ENCODE measurements at regions not wholly inside any gene's neighbourhood (a gene's known extent, or its start where the extent isn't known, plus 50 kb on each side); places are given as distances from the start of the nearest gene placed in this dataset.
"Not testable (repeated sequence)": the region's sequence is repeated elsewhere in the genome, so short reads cannot be mapped to it uniquely, and the experiment has no call there.

- no peak overlapping the region for H3K4me3 ChIP-seq
- no peaks in the 10 kb centered on the region for H3K36me3 ChIP-seq
- TF ChIP-seq Cebpa-rat (IDR thresholded peaks at IDR 0.05) = no peak
- H3K4me1 ChIP-seq = no peaks in the 10 kb centered on the region
- H3K27me3 ChIP-seq = no peaks in the 10 kb centered on the region
- no peak overlapping the region for H3K9ac ChIP-seq
- no peak overlapping the region for H3K27ac ChIP-seq
- H3K4me2 ChIP-seq = no peak overlapping the region
- no peaks in the 10 kb centered on the region for H4K20me1 ChIP-seq
- H3K9me3 ChIP-seq (replicated peaks in 1 of 11) = no peaks in the 10 kb centered on the region
These were observed 1165.5 kb upstream of the SLC39A10 start for GRCh38 chr2:194491409-194492115.

GRCh38 chr2:194486326-194486725 lies 1170.7 kb upstream of the SLC39A10 start:
- no peak overlapping the region for H3K4me3 ChIP-seq
- H3K27ac ChIP-seq = no peak overlapping the region
- H4K20me1 ChIP-seq = no peaks in the 10 kb centered on the region
- TF ChIP-seq Cebpa-rat (IDR thresholded peaks at IDR 0.05) = no peak
- H3K9me3 ChIP-seq (replicated peaks in 1 of 11) = no peaks in the 10 kb centered on the region
- H3K4me2 ChIP-seq = no peak overlapping the region
- H3K4me1 ChIP-seq = no peaks in the 10 kb centered on the region
- H3K27me3 ChIP-seq = no peaks in the 10 kb centered on the region
- no peak overlapping the region for H3K9ac ChIP-seq
- H3K36me3 ChIP-seq = no peaks in the 10 kb centered on the region

- Histone ChIP-seq H3K36me3 (no peaks in the 10 kb centered on the region), H3K27me3 (no peaks in the 10 kb centered on the region), H3K4me3 (no peak overlapping the region), H3K4me1 (no peaks in the 10 kb centered on the region), H3K27ac (no peak overlapping the region), H4K20me1 (no peaks in the 10 kb centered on the region), H3K4me2 (no peak overlapping the region), H3K9ac (no peak overlapping the region), H3K9me3 (replicated peaks in 1 of 11) (no peaks in the 10 kb centered on the region)
- peak in 1 of 11 experiments; percentile 58; a peak in 1 of 22 replicates for TF ChIP-seq Cebpa-rat (IDR thresholded peaks at IDR 0.05)
These were observed 1174.0 kb upstream of the SLC39A10 start for GRCh38 chr2:194483041-194483440.

GRCh38 chr2:194465641-194466040 lies 1191.4 kb upstream of the SLC39A10 start:
- no peak overlapping the region for H3K4me3 ChIP-seq
- no peaks in the 10 kb centered on the region; a peak in 1 of 22 replicates for H4K20me1 ChIP-seq
- no peak overlapping the region for H3K27ac ChIP-seq
- H3K9me3 ChIP-seq (replicated peaks in 1 of 11) = no peaks in the 10 kb centered on the region
- no peak overlapping the region for H3K9ac ChIP-seq
- no peaks in the 10 kb centered on the region for H3K36me3 ChIP-seq
- H3K4me2 ChIP-seq = no peak overlapping the region
- TF ChIP-seq Cebpa-rat (IDR thresholded peaks at IDR 0.05) = no peak
- no peaks in the 10 kb centered on the region for H3K27me3 ChIP-seq
- no peaks in the 10 kb centered on the region for H3K4me1 ChIP-seq

- H3K9me3 ChIP-seq (replicated peaks in 1 of 11) = no peaks in the 10 kb centered on the region
- no peaks in the 10 kb centered on the region for H3K27me3 ChIP-seq
- H3K4me1 ChIP-seq = no peaks in the 10 kb centered on the region
- no peak for TF ChIP-seq Cebpa-rat (IDR thresholded peaks at IDR 0.05)
- H3K4me2 ChIP-seq = no peak overlapping the region
- no peaks in the 10 kb centered on the region for H3K36me3 ChIP-seq
- no peak overlapping the region for H3K9ac ChIP-seq
- no peak overlapping the region for H3K4me3 ChIP-seq
- no peaks in the 10 kb centered on the region; a peak in 1 of 22 replicates for H4K20me1 ChIP-seq
- no peak overlapping the region for H3K27ac ChIP-seq
These were observed 1191.9 kb upstream of the SLC39A10 start for GRCh38 chr2:194464964-194465638.

GRCh38 chr2:194462883-194463282 lies 1194.1 kb upstream of the SLC39A10 start:
- not testable (repeated sequence) for H3K9ac ChIP-seq; H3K9me3 ChIP-seq (replicated peaks in 1 of 11); H3K27me3 ChIP-seq; H3K4me2 ChIP-seq; H3K36me3 ChIP-seq; H4K20me1 ChIP-seq; H3K27ac ChIP-seq; H3K4me3 ChIP-seq; H3K4me1 ChIP-seq

- Histone ChIP-seq H3K36me3 (no peaks in the 10 kb centered on the region), H3K27ac (no peak overlapping the region), H3K9me3 (replicated peaks in 1 of 11) (no peaks in the 10 kb centered on the region), H3K4me3 (no peak overlapping the region), H3K4me2 (no peak overlapping the region), H3K4me1 (no peaks in the 10 kb centered on the region), H3K9ac (no peak overlapping the region), H4K20me1 (no peaks in the 10 kb centered on the region), H3K27me3 (no peaks in the 10 kb centered on the region)
- no peak for TF ChIP-seq Cebpa-rat (IDR thresholded peaks at IDR 0.05)
These were observed 1201.7 kb upstream of the SLC39A10 start for GRCh38 chr2:194455358-194455757.

DNA sequence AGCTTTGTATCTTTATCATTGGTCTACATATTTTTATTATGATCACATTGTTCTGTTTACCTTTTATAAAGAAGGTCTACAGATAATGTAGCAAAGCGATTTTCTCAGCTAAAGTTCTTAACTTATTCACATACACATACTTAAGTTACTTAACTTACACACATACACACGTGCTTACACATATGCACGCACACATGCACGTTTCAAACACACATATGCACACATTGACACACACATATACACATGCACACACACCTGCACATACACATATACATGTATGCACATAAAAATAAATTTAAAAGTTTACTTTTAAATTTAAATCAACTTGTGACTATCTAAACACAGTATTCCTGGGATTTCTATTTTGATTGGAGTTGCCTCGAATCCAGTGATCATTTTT lies 1204.5 kb upstream of the SLC39A10 start:
- Histone ChIP-seq H4K20me1 (no peaks in the 10 kb centered on the region), H3K4me2 (no peak overlapping the region), H3K4me3 (no peak overlapping the region), H3K27ac (no peak overlapping the region), H3K9me3 (replicated peaks in 1 of 11) (no peaks in the 10 kb centered on the region), H3K9ac (no peak overlapping the region), H3K36me3 (no peaks in the 10 kb centered on the region), H3K4me1 (no peaks in the 10 kb centered on the region), H3K27me3 (no peaks in the 10 kb centered on the region)
- TF ChIP-seq Cebpa-rat (IDR thresholded peaks at IDR 0.05) = no peak

DNA sequence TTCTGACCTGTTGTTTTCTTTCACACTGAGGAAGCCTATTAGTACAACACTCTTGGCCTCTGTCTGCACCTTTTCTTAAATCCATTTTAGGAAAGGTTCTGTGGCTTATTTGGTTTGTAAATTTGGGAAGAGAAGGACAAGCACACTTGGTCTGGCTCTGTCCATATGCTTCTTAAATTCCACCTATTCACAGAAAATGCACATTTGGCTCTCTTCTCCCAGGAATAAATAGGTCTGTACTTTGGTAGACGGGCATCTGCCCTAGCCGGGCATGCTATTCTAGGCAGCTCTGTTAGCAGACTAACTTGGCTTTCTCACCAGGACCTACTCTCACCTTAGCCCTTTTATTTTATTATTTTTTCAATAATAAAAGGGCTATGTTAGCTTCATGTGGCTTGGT lies 1211.8 kb upstream of the SLC39A10 start:
- H3K4me2 ChIP-seq = no peak overlapping the region
- no peaks in the 10 kb centered on the region for H3K27me3 ChIP-seq
- H3K9me3 ChIP-seq (replicated peaks in 1 of 11) = no peaks in the 10 kb centered on the region
- no peak overlapping the region for H3K4me3 ChIP-seq
- no peak overlapping the region for H3K27ac ChIP-seq
- TF ChIP-seq Cebpa-rat (IDR thresholded peaks at IDR 0.05) = no peak
- no peak overlapping the region for H3K9ac ChIP-seq
- H3K36me3 ChIP-seq = no peaks in the 10 kb centered on the region
- H3K4me1 ChIP-seq = no peaks in the 10 kb centered on the region
- no peaks in the 10 kb centered on the region for H4K20me1 ChIP-seq

- no peak overlapping the region for H3K4me3 ChIP-seq
These were observed 1213.1 kb upstream of the SLC39A10 start for GRCh38 chr2:194443926-194444325.

More at GRCh38 chr2:194443926-194444325, 1213.1 kb upstream of the SLC39A10 start:
- TF ChIP-seq Cebpa-rat (IDR thresholded peaks at IDR 0.05) = no peak
- Histone ChIP-seq H3K27me3 (no peaks in the 10 kb centered on the region), H3K27ac (no peak overlapping the region), H4K20me1 (no peaks in the 10 kb centered on the region), H3K4me2 (no peak overlapping the region), H3K9me3 (replicated peaks in 1 of 11) (no peaks in the 10 kb centered on the region), H3K4me1 (no peaks in the 10 kb centered on the region), H3K36me3 (no peaks in the 10 kb centered on the region), H3K9ac (no peak overlapping the region)
